Mammary epithelial cell (primary cell): ENCODE measurements at regions not wholly inside any gene's neighbourhood (a gene's known extent, or its start where the extent isn't known, plus 50 kb on each side); places are given as distances from the start of the nearest gene placed in this dataset.

Source experiments
- EZH2 ChIP-seq: IDR thresholded peaks from 2 replicates; pipeline ENCODE4 v1.6.1; 2012; ENCODE audit warnings: low read length, inconsistent platforms, borderline replicate concordance
- TF ChIP-seq, protein P1 (sequence below), 2 donors: IDR thresholded peaks in 1 of 2; conservative IDR thresholded peaks in 1 of 2; 2 replicates each; pipeline ENCODE4 v1.5.1; 2011 to 2012; ENCODE audit warnings: inconsistent platforms in 2 of 2, low read length in 2 of 2, mild to moderate bottlenecking in 2 of 2, control low read depth in 1 of 2, low read depth in 1 of 2; ENCODE audit not compliant: insufficient read depth in 1 of 2; ENCODE audit errors: extremely low read depth in 1 of 2

DNA sequence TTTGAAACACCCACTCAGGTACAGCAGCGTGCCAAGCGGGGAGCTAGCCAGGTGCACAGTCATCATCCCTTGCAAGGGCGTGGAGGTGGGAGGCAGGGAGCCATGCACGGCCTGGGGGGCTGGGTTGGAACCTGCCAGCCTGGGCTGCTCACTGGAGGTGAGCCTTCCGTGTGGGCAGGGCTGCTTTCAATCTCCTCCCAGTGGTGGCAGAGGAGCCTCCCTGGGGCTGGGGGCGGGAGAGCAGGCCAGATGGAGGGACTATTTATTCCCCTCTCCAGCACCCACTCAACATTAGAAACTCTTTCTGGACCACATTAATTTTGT is 90.3 kb downstream of the KATNIP start:
- TF ChIP-seq, protein P1, sequence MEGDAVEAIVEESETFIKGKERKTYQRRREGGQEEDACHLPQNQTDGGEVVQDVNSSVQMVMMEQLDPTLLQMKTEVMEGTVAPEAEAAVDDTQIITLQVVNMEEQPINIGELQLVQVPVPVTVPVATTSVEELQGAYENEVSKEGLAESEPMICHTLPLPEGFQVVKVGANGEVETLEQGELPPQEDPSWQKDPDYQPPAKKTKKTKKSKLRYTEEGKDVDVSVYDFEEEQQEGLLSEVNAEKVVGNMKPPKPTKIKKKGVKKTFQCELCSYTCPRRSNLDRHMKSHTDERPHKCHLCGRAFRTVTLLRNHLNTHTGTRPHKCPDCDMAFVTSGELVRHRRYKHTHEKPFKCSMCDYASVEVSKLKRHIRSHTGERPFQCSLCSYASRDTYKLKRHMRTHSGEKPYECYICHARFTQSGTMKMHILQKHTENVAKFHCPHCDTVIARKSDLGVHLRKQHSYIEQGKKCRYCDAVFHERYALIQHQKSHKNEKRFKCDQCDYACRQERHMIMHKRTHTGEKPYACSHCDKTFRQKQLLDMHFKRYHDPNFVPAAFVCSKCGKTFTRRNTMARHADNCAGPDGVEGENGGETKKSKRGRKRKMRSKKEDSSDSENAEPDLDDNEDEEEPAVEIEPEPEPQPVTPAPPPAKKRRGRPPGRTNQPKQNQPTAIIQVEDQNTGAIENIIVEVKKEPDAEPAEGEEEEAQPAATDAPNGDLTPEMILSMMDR (conservative IDR thresholded peaks at IDR 0.05 in 1 of 2, IDR thresholded peaks at IDR 0.05 in 1 of 2; ENCODE audit: extremely low read depth in 1 of 2, insufficient read depth in 1 of 2, low read depth in 1 of 2, low read length in 2 of 2) = no peak
- TF ChIP-seq EZH2 = no peak
